ENCODE measurements at regions not wholly inside any gene's neighbourhood (a gene's known extent, or its start where the extent isn't known, plus 50 kb on each side); places are given as distances from the start of the nearest gene placed in this dataset.

GRCh38 chr4:102430461-102430910, 70.7 kb upstream of the NFKB1 start:
- TF ChIP-seq CTCF (IDR thresholded peaks at IDR 0.05; ENCODE audit: borderline replicate concordance, extremely low read depth, low read length, poor library complexity, severe bottlenecking) (no peak), EZH2 (IDR thresholded peaks at IDR 0.05; ENCODE audit: borderline replicate concordance, low read depth, low read length, severe bottlenecking) (no peak)

Measured in DND-41 (cell line).